Prostate gland (tissue), 2 donors: ENCODE measurements at regions not wholly inside any gene's neighbourhood (a gene's known extent, or its start where the extent isn't known, plus 50 kb on each side); places are given as distances from the start of the nearest gene placed in this dataset.

Source experiments
- CTCF ChIP-seq, 4 experiments: fragments of 200-600 bp in 2 of 4; fragments of 450-650 bp in 2 of 4; sonication (generic) in 2 of 4; IDR thresholded peaks; 1 replicate in 3 of 4; 2 replicates in 1 of 4; pipeline ENCODE4 v1.5.1; 2016 to 2019; ENCODE audit warnings: antibody characterized with exemption in 4 of 4, mild to moderate bottlenecking in 2 of 4, moderate library complexity in 2 of 4
- POLR2A ChIP-seq: fragments of 450-650 bp; IDR thresholded peaks from one replicate; pipeline ENCODE4 v1.6.1; 2016; ENCODE audit warnings: antibody characterized with exemption, mild to moderate bottlenecking
- POLR2AphosphoS5 ChIP-seq: sonication (generic); formaldehyde crosslinking; IDR thresholded peaks from one replicate; pipeline ENCODE4 v1.6.1; 2017; ENCODE audit warnings: antibody characterized with exemption

- TF ChIP-seq POLR2A (no peak), CTCF (IDR thresholded peaks at IDR 0.05) (no peak), POLR2AphosphoS5 (no peak)
Observed at GRCh38 chr11:81255895-81256294, 1477.8 kb downstream of the FAM181B start.
